DND-41 (cell line): ENCODE measurements at regions not wholly inside any gene's neighbourhood (a gene's known extent, or its start where the extent isn't known, plus 50 kb on each side); places are given as distances from the start of the nearest gene placed in this dataset.

Experiments
- ATAC-seq: fragments of 200-7000 bp; cut with Tn5 transposase; 3 replicates; pipeline ENCODE4 v1.9.1; 2021; ENCODE audit warnings: low read depth; ENCODE audit not compliant: insufficient read depth
- DNase-seq: peaks from one replicate; pipeline ENCODE4 v3.0.0-alpha.2; 2020
- H2AFZ ChIP-seq: 2 replicates; pipeline ENCODE4 v1.6.0; 2012; ENCODE audit warnings: low read depth, low read length
- H3K27ac ChIP-seq: 2 replicates; pipeline ENCODE4 v1.5.1; 2012; ENCODE audit warnings: low read length, inconsistent platforms
- H3K27me3 ChIP-seq: fragments of 200-600 bp; sonication (generic); 2 replicates; pipeline ENCODE4 v1.6.0; 2012; ENCODE audit warnings: low read length, mild to moderate bottlenecking, inconsistent platforms; ENCODE audit not compliant: insufficient read depth, poor library complexity
- H3K36me3 ChIP-seq: 2 replicates; pipeline ENCODE4 v1.5.1; 2012; ENCODE audit warnings: low read length, inconsistent platforms; ENCODE audit not compliant: insufficient read depth
- H3K4me1 ChIP-seq: 2 replicates; pipeline ENCODE4 v1.5.1; 2012; ENCODE audit warnings: mild to moderate bottlenecking, low read length; ENCODE audit not compliant: insufficient read depth
- H3K4me2 ChIP-seq: 2 replicates; pipeline ENCODE4 v1.6.0; 2012; ENCODE audit warnings: mild to moderate bottlenecking, moderate library complexity, low read length, inconsistent platforms; ENCODE audit not compliant: insufficient read depth
- H3K4me3 ChIP-seq, 2 experiments: fragments of 200-600 bp in 1 of 2; shearing (Covaris generic) in 1 of 2; 2 replicates each; pipeline ENCODE4 v1.5.1; 2012 to 2016; ENCODE audit warnings: inconsistent platforms in 2 of 2, low read length in 2 of 2, mild to moderate bottlenecking in 2 of 2, low read depth in 1 of 2, moderate library complexity in 1 of 2
- H3K79me2 ChIP-seq: 2 replicates; pipeline ENCODE4 v1.6.0; 2012; ENCODE audit warnings: low read length, inconsistent platforms; ENCODE audit not compliant: insufficient read depth
- H3K9ac ChIP-seq: 2 replicates; pipeline ENCODE4 v1.6.0; 2012; ENCODE audit warnings: low read depth, mild to moderate bottlenecking, inconsistent platforms, low read length, moderate library complexity
- H3K9me3 ChIP-seq: 2 replicates; pipeline ENCODE4 v1.5.1; 2012; ENCODE audit warnings: low read length, moderate library complexity, mild to moderate bottlenecking, inconsistent platforms; ENCODE audit not compliant: insufficient read depth, severe bottlenecking
- H4K20me1 ChIP-seq: 2 replicates; pipeline ENCODE4 v1.6.0; 2012; ENCODE audit warnings: low read length; ENCODE audit not compliant: insufficient read depth
- EZH2 ChIP-seq: IDR thresholded peaks from 3 replicates; pipeline ENCODE4 v1.6.1; 2012; ENCODE audit warnings: borderline replicate concordance, low read depth, mild to moderate bottlenecking, moderate library complexity, low read length, inconsistent platforms; ENCODE audit not compliant: severe bottlenecking
- TF ChIP-seq, protein P1 (sequence below): IDR thresholded peaks from 2 replicates; pipeline ENCODE4 v1.5.1; 2012; ENCODE audit warnings: borderline replicate concordance, low read length, moderate library complexity, mild to moderate bottlenecking; ENCODE audit not compliant: poor library complexity, severe bottlenecking; ENCODE audit errors: extremely low read depth

DNA sequence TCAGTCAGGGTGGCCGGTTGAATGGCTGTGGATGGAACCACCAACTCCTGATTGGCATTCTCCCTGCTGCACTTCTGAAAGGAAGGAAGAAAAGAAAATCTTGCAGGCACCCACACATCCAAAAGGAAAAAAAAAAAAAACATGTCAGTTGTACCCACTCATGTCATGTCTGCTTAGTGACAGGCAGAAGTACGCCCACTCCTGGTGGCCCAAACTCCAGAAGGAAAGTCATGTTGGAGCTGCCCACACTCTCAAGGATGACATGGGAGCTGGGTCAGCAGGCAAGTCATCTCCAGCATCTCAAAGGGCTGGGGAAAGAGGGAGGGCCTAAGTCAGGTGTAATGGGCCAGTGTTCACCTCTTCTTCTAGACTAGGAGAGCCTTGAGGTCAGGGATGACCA lies 1079.1 kb downstream of the BCL11B start:
- H3K4me3 ChIP-seq: no peak overlapping the region

DNA sequence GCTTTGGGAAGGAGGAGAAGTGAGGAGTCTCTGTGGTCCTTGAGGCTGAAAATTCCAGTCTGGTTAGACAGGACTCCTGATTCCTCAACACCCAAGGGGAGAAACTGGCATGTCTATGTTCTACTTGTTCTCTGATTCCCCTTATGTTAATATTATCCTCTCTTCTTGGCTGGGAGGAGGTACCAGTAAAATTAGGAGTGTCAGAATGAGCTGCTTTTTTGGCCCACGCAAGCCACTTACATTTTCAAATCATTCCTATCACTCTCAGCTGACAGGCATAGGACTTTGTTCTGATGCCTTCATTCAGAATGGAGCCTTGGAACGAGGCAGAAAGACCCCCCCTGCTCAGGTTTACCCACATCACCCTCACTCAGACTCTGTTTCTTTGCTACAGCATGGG lies 1077.2 kb downstream of the BCL11B start:
- no peak for ATAC-seq
- H3K36me3 ChIP-seq: no peaks in the 10 kb centered on the region
- H3K9me3 ChIP-seq: no peaks in the 10 kb centered on the region
- H4K20me1 ChIP-seq: no peaks in the 10 kb centered on the region
- H3K9ac ChIP-seq: peak overlapping the region; percentile 70
- H2AFZ ChIP-seq: 0 out of 2 replicates have a peak overlapping the region, but pooled peaks have one; percentile 0
- H3K27ac ChIP-seq: peak overlapping the region; percentile 99
- no peak overlapping the region for H3K4me3 ChIP-seq
- DNase-seq: peak; percentile 47
- peaks cover 44% of the 10 kb centered on the region for H3K79me2 ChIP-seq
- H3K4me2 ChIP-seq: no peak overlapping the region
- TF ChIP-seq, protein P1, sequence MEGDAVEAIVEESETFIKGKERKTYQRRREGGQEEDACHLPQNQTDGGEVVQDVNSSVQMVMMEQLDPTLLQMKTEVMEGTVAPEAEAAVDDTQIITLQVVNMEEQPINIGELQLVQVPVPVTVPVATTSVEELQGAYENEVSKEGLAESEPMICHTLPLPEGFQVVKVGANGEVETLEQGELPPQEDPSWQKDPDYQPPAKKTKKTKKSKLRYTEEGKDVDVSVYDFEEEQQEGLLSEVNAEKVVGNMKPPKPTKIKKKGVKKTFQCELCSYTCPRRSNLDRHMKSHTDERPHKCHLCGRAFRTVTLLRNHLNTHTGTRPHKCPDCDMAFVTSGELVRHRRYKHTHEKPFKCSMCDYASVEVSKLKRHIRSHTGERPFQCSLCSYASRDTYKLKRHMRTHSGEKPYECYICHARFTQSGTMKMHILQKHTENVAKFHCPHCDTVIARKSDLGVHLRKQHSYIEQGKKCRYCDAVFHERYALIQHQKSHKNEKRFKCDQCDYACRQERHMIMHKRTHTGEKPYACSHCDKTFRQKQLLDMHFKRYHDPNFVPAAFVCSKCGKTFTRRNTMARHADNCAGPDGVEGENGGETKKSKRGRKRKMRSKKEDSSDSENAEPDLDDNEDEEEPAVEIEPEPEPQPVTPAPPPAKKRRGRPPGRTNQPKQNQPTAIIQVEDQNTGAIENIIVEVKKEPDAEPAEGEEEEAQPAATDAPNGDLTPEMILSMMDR: no peak
- no peak for TF ChIP-seq EZH2
- no peaks in the 10 kb centered on the region for H3K27me3 ChIP-seq
- peaks cover 100% of the 10 kb centered on the region for H3K4me1 ChIP-seq

More for the DNA sequence above, 1079.1 kb downstream of the BCL11B start:
- H3K4me2 ChIP-seq: no peak overlapping the region
- no peaks in the 10 kb centered on the region for H3K36me3 ChIP-seq
- no peak for TF ChIP-seq EZH2
- TF ChIP-seq, protein P1: no peak
- H3K79me2 ChIP-seq: peaks cover 43% of the 10 kb centered on the region
- no peaks in the 10 kb centered on the region for H3K9me3 ChIP-seq
- DNase-seq (no peak), ATAC-seq (no peak)
- H3K27me3 ChIP-seq: no peaks in the 10 kb centered on the region
- H3K27ac ChIP-seq: peak overlapping the region; percentile 99
- peaks cover 100% of the 10 kb centered on the region for H3K4me1 ChIP-seq
- H2AFZ ChIP-seq: no peak overlapping the region
- no peak overlapping the region for H3K9ac ChIP-seq
- H4K20me1 ChIP-seq: no peaks in the 10 kb centered on the region

DNA sequence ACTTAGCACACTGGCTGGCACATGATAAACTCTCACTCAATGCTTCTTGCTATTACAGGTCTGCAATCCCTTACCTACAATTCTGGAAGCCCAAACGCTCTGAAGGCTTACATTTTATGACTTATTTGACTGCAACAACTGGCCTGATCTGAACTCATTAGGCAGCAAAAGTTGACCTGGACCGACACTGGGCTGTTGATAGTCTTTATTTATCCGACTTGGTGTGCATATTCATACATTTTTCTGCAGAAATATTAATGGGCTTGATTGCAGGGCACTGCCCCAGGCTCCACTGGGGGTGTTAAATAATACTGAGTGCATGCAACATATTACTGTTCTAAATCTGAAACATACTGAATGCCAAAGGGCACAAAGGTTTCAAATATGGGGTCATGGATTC lies 1076.7 kb downstream of the BCL11B start:
- DNase-seq (no peak), ATAC-seq (no peak)
- Histone ChIP-seq H3K9me3 (no peaks in the 10 kb centered on the region), H3K4me3 (no peak overlapping the region), H3K4me2 (no peak overlapping the region), H2AFZ (0 out of 2 replicates have a peak overlapping the region, but pooled peaks have one; percentile 9), H3K27ac (peak overlapping the region; percentile 99), H3K79me2 (peaks cover 47% of the 10 kb centered on the region), H4K20me1 (no peaks in the 10 kb centered on the region), H3K27me3 (no peaks in the 10 kb centered on the region), H3K36me3 (no peaks in the 10 kb centered on the region), H3K4me1 (peaks cover 100% of the 10 kb centered on the region), H3K9ac (peak overlapping the region; percentile 70)
- TF ChIP-seq, protein P1: no peak
- TF ChIP-seq EZH2: no peak
